IPS-18c (cell line): ENCODE measurements at regions not wholly inside any gene's neighbourhood (a gene's known extent, or its start where the extent isn't known, plus 50 kb on each side); places are given as distances from the start of the nearest gene placed in this dataset.

ENCODE experiments used
- H3K4me3 ChIP-seq: 2 replicates; pipeline ENCODE4 v1.7.0; 2013; ENCODE audit warnings: low read depth, mild to moderate bottlenecking, low read length, moderate library complexity; ENCODE audit not compliant: insufficient read depth
- H3K9me3 ChIP-seq: one replicate; pipeline ENCODE4 v1.6.1; 2013; ENCODE audit warnings: mild to moderate bottlenecking, low read length, moderate library complexity; ENCODE audit not compliant: control insufficient read depth, insufficient read depth

DNA sequence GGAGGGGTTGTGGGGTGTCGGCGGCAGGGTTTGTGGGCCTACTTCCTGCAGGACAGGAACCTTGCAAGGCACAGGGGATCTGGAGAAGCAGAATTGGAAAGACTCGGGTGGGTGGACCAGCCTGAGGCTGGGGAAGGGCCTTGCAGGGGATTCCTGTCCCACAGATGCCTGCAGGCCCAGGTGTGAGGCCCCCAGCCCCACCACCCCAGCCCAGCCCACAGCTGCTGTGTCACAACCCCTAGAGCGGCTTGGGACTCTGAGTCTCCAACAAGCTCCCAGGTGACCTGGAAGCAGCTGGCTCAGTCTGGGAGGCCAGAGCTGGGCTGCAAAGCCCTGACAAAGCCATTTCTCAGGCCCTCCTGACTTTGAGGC lies 93.1 kb downstream of the ZFP36L2 start:
- H3K4me3 ChIP-seq: no peak overlapping the region
- H3K9me3 ChIP-seq: no peaks in the 10 kb centered on the region

DNA sequence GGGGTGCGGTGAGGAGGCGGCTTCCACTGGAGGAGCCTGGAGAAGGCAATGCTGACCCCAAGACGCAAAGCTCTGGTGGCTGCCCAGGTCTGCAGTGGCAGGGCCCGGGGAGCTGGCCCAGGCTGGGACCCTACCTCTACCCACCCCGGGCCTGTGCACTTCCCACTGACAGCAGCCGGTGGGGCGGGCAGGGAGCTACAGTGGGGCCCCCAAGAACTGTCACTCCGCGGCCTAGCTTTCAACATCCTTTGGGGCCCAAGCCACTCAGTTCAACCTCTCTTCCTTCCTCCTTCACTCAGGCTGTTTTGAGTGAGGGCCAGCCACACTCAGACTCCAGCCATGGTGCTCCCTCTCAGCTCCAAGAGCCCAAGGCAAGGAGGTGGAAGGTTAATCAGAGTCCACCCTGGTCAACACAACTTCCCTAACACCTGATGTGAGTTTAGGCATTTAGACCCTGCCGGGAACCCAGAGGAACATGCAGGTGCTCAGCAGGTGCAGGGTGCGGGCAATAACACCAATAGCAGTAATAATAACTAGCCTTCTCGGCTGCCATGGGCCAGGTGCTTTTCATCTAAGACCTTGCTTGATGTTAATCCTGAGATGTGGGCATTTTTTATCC lies 93.6 kb downstream of the ZFP36L2 start:
- H3K9me3 ChIP-seq: no peaks in the 10 kb centered on the region
- H3K4me3 ChIP-seq: no peak overlapping the region

DNA sequence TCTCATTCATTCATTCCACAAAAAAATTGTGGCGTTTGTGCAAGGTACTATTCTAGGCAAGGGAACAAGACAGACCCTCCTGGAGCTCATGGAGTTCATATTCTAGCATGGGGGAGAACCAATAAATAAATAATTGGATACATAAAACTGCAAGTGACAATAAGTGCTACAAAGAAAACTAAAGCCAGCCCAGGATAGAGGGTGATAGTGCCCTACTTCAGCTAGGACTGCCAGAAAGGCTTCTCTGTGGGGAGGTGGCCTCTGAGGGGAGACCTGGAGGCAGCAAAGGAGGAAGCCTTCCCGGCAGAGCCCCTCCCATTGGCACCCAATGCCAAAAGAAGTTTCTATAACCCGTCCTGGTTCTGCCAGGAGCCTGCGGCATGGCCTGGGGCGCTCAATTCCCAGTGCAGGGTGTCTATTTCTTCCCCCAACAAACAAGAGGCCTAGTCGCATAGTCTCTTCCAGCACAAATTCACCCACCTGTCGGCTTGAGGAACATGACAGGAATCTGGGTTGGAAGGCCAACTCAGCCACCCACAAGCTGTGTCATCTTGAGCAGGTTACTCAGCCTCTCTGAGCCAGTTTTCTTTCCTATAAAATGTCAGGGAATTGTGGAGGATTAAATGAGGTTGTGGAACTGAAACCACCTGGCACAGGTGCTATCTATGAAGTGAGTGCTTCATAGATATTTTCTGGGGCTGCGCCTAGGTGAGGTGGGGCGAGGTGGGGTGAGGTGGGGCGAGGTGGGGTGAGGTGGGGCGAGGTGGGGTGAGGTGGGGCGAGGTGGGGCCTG lies 94.3 kb downstream of the ZFP36L2 start:
- Histone ChIP-seq H3K9me3 (no peaks in the 10 kb centered on the region), H3K4me3 (no peak overlapping the region)

DNA sequence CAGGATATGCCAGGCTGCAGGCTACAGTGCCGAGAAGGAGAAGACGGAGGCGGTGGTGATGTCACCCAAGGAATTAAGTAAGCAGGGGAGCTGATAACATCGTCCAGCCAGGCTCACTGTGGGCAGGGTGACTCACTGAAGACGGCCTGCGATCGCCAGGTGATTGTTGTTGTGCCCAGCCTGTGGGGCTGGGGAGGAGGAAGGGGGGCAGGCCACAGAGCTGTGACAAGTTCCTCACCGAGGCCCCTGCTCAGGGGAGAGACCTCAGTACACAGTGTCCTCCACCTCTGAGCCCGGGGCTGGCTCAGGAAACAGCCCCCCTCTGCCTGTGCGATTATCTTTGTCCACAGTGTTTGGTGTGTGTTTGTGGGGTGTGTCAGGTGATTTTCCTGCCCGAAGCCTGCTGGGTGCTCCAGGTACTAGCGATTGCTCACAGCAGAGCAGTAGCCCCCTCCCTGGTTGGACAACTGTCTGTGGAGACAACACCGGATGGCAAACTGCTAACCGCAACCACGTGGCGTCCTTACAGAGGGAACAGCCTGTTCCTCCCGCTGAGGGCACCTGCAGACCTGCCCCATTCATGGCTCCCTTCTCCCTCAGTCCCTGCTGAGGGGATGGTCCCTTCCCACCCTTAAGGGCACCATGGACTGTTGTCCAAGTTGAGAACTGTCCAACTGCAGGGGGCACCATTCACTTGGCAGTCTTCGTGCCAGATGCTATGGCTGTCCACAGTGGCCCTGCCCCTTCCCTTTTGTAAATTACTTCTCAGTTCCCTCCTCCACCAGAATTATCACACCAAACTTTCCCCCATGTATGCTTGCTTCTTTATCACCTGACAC lies 95.1 kb downstream of the ZFP36L2 start:
- no peak overlapping the region for H3K4me3 ChIP-seq
- no peaks in the 10 kb centered on the region for H3K9me3 ChIP-seq

DNA sequence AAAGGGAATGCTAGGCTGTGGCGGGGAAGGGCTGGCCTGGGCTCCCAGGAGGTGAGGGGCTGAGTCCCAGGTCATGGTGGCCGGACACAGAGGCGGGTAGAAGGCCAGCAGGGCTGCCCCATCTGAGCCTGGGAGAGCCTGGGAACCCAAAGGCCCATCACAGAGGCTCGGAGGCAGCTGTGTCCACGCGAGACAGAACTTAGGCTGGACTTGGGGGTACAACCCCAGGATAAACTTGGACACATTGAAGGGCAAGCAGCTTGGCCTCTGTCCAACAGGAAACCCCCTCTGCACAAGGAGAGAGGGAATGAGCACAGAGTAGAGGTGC lies 95.9 kb downstream of the ZFP36L2 start:
- Histone ChIP-seq H3K4me3 (no peak overlapping the region), H3K9me3 (no peaks in the 10 kb centered on the region)

DNA sequence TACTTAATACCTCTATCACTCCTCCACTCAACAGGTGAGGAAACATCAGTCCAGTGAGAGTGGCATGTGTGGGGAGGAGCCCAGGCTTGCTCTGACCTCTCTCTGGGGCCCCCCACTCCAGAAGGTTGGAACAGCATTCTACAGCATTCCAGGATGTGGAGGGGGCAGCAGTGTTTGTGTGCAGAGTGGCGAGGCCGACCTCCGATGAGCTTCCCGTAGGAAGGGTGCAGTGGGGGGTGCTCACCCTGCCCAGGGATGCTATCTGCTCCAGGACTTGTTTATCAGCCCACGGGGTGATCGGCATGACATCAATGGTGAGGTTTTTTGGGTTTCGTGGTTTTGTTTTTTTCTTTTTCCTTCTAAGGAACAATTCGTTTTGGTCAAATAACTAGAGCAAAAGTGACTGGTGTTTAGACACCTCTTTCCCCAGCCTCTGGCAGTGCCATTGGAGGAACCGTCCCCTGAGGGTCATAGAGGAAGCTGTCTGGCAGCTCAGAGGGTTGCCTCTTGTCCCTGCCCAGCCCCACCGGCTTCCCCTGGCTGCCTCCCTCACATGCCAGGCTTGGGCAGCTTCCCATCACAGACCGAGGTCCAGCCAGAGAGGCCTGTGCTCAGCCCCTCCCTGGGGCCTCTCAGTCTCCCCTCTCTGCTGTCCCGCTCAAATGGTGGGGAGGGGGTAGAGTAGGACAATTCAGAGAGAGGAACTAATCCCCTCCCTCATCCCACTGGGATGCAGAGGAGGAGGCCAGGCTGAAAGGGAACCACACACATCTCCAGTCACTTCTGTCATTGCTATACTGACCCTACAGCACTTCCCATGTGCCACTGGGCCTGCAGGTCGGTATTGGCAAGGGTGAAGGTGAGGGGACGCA lies 96.5 kb downstream of the ZFP36L2 start:
- H3K4me3 ChIP-seq: no peak overlapping the region
- no peaks in the 10 kb centered on the region for H3K9me3 ChIP-seq

- Histone ChIP-seq H3K4me3 (no peak overlapping the region), H3K9me3 (no peaks in the 10 kb centered on the region)
These were observed 97.8 kb downstream of the ZFP36L2 start for GRCh38 chr2:43128559-43128955.

DNA sequence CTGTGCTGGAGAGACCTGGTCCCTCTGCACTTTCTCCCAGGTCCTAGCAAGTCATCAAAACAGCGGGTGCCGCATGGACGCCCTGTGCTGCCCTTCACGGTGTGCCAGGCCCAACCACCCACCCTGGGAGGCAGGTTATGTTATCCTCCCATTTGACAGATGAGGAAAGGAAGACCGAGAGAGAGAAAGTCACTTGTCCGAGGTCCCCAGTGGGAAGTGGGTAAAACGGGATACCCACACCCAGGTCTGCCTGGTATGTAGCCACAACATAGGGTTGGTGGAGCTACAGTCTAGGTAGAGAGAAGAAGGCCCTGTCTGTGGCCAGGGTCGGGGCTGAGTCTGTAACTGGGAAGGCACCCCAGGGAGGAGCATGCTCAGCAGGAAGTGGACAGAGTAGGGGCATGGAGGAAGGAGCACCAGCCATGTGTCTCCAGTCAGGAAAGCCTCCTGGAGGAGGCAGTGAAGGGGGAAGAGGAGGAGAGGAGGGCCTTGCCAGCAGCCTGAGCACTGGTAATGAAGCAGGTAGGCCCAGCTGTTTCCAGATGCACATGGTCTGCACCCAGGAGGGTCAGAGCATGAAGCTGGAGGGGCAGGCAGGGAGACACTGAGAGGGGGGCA lies 98.4 kb downstream of the ZFP36L2 start:
- Histone ChIP-seq H3K4me3 (no peak overlapping the region), H3K9me3 (no peaks in the 10 kb centered on the region)

DNA sequence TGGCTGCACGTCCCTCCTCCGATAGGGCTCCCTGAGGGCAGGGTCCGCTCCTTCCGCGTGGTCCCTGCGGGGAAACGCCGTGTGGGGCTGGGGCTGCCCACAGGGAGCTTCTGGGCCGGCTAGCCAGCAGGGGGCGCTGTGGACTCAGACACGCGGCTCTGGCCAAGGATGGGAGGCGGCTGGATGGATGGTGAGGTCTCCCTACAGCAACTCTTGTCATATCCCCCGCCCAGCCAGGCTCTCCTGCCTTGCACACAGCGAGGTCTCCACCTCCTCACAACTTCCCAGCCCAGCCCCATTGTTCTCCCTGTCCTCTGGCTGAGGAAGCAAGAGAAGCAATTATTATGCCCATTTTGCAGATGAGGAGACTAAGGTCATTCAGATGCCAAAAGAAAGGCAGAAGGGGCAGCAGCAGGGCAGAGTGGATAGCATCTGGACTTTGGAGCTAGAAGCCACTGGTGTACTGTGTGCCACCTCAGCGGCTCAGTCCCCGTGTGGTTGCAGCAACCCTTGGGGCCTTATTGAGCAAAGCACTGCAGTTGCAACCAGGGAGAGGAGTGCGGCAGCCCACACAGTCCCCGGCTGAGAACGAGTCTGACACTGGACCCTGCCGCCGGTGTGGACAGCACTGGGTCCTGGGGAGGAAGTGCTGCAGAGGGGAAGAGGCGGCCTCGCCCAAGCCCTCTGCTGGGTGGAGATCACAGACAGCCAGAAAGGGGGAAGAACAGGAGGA lies 99.0 kb downstream of the ZFP36L2 start:
- no peaks in the 10 kb centered on the region for H3K9me3 ChIP-seq
- no peak overlapping the region for H3K4me3 ChIP-seq

GRCh38 chr2:43126817-43127207 lies 99.6 kb downstream of the ZFP36L2 start:
- H3K4me3 ChIP-seq: no peak overlapping the region
- H3K9me3 ChIP-seq: no peaks in the 10 kb centered on the region

DNA sequence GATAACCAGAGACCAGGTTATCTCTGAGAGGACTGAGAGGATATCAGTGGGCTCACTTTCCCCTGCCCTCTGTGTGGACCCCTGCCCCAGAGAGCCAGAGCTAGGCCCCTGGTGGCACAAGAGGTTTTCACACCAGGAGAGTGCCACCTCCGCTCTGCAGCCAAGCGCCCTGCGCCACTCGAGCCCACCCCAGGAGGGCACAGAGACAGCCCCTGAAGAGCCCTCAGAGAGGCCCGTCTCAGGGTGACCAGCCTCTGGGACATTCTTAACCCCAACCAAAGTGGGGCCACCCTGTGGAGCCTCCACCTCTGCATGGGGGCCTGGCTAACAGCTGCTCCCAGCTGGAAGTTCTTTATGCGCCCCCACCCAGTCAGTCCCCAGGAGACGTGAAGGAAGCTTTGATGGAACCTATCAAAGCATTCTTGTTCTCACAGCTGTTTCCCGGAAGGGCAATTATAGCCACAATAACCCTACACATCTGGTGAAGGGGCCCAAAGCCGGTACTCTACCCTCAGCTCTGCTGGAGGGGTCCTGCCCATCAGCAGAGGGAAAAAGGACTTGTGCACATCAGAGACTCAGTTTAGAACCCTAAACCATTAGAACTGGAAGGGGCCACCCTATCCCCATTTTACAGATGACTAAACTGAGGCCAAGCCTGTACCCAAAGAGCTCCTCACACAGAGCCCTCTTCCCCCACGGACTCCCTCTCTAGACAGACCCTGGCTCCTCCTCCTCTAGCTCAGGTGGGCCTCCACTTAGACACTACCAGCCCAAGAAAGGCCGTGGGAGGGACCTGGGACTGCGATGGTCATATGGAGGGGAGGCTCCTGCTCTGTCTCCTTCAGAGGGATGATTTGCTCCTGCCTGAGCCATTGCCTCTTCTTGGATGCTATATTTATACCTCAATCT lies 101.1 kb downstream of the ZFP36L2 start:
- no peaks in the 10 kb centered on the region for H3K9me3 ChIP-seq
- no peak overlapping the region for H3K4me3 ChIP-seq

- H3K4me3 ChIP-seq: no peak overlapping the region
- no peaks in the 10 kb centered on the region for H3K9me3 ChIP-seq
These were observed 101.7 kb downstream of the ZFP36L2 start for GRCh38 chr2:43124687-43125057.

- Histone ChIP-seq H3K9me3 (no peaks in the 10 kb centered on the region), H3K4me3 (no peak overlapping the region)
These were observed 102.3 kb downstream of the ZFP36L2 start for GRCh38 chr2:43123981-43124686.

DNA sequence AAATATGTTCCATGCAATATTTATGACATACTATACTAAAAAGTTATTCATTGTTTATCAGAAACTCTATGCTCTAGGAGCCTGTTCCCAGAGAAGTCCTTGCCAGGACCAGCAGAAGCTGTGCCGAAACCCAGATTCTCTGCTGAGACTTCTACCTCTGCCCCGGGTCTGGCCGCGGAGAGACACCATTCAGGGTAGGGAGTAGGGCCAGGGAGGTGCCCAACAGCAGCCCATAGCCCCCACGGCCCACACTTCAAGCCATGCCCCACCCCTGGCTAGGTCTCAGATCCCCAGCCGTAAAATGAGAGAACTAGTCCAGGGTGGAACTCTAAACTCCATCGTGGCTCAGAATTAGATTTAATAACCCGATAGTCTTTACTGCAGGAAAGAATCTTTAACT lies 102.9 kb downstream of the ZFP36L2 start:
- Histone ChIP-seq H3K4me3 (no peak overlapping the region), H3K9me3 (peaks cover 4% of the 10 kb centered on the region)

- Histone ChIP-seq H3K4me3 (no peak overlapping the region), H3K9me3 (peaks cover 5% of the 10 kb centered on the region)
These were observed 103.4 kb downstream of the ZFP36L2 start for GRCh38 chr2:43123028-43123427.
